Activated effector memory CD4-positive, alpha-beta T cell treated with anti-CD3 and anti-CD28 coated beads, Interleukin-2, amount 50 U/mL, for 16 hours (primary cell): ENCODE measurements at regions not wholly inside any gene's neighbourhood (a gene's known extent, or its start where the extent isn't known, plus 50 kb on each side); places are given as distances from the start of the nearest gene placed in this dataset.

Source experiments
- DNase-seq: peaks from one replicate; pipeline ENCODE4 v3.0.0-alpha.2; 2020

- no peak for DNase-seq
Measured at GRCh38 chr2:158006961-158007719, 94.5 kb upstream of the UPP2 start.

- no peak for DNase-seq
Measured at GRCh38 chr2:158004126-158004764, 97.4 kb upstream of the UPP2 start.

DNA sequence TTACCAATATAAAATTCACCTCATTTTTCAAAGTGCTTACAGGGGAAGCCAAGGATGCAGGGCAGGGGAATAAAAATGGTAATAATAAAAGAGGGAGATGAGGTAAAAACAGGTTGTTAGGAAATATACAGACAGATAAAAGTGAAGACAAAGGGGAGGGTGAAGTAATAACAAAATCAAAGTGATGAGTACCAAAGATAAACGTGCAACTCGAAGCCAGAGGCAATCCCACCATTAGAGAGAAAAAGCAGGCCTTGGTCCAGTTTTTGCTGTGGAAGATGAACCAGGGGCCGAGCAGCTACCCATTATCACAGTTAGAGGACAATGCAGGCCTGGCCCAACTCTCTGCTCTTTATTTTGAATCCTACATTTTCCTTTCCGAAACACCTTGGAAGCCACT lies 99.6 kb upstream of the UPP2 start:
- no peak for DNase-seq

GRCh38 chr2:157996799-157997198 lies 104.9 kb upstream of the UPP2 start:
- no peak for DNase-seq

DNA sequence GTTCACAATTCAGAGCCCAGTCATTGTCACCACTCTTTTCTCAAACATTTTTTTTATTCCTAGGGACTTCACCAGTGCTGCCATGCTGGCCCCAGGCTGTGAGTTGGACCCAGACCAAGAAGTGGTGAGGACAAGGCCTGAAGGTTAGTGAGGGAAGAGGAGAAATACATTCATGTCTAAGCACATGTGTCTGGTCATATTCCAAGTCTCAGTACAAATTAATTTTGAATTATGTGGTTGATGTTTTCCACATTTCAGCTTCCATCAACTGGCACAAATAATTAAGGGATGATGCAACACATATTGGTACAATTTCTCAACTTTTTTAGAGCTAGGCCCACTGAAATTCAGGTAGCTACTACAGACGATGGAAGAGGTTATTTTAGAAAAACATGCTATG lies 106.6 kb upstream of the UPP2 start:
- no peak for DNase-seq

DNA sequence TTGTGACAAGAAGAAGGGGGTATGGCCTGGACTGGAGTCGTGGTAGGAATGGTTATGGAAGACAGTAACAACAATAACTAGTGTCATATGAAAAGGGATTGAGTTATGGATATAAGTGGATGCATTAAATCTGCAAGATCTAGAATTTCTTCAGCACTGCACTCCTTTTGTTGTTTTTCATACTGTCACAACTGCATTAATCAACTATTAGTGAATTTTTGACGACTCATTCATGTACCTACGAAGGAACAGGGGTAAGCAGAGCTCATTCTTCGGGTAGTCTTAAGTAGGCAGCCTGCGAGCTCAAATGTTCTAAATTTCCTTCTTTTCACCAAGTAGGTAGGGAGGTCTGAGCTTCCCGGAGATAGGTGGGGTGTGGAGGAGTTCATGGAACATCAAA lies 109.7 kb upstream of the UPP2 start:
- no peak for DNase-seq

DNA sequence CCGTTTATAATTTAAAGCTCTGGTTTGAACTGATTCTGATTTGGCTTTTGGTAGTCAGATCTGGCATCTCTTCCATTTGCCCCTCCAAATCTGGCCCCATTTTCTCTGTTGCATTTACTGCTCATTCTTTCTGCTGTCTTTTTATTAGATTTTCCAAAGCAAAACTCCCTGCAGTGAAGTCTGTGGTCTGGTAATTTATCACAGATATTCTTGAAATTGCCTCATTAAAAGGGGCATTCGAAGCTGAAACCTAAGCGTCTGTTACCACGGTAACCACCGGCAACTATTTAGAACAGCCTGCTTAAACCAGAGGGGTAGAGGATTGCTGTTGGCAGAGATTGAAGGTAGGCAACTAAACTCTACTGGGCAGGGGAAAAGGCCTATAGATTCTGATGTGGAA lies 111.5 kb upstream of the UPP2 start:
- no peak for DNase-seq

DNA sequence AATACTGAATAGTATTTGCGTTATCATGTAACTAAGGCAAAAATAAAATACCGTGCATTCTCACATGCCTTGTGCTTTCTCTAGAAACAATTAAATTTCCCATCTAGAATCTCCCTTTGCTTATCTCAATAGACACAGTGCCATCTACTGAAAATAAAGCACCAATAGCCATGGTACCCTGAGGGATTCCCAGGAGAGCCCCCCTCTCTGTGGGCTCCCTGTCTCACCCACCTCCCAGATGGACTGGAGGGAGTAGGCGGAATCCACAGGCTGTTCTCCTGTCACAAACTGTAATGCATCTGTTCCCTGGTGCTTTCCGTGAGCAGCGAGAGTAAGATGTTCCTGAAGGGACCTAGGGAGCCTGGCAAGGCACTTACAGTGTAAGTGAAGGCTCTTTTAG lies 112.4 kb upstream of the UPP2 start:
- no peak for DNase-seq

DNA sequence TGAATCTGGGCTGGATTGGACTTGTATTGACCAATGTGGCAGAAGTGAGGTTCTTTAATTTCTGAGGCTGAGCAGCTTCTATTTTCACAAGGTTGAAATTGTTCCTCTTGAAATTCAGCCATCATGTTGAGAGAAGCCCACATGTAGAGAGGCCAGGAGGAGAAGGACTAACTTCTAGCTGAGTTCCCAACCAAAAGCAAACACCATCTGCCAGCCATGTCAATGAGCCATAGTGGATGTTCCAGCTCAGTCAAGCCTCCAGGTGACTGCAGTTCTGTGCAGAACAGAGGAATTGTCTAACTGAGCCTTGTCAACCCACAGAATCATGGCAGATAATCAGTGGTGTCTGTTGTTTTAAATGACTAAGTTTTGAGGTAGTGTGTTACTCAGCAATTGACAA lies 110.6 kb upstream of the ACVR1 start:
- no peak for DNase-seq

DNA sequence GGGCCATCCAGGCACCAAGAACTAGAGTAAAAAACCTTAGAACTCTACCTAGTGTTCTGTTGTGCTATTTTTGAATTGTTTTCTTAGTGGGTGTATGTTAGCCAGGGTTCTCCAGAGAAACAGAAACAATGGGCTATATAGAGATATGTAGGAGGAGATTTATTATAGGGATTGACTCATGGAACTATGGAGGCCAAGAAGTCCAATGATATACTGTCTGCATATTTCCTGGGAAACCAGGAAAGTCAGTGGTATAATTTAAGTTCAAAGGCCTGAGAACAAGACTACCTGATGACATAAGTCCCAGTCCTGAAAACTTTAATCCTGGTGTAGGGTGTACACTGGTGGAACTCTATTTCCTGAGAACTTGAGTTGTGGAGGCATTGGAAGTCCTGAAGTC lies 108.7 kb upstream of the ACVR1 start:
- no peak for DNase-seq

GRCh38 chr2:157980020-157980419 lies 103.9 kb upstream of the ACVR1 start:
- no peak for DNase-seq

- no peak for DNase-seq
Measured at GRCh38 chr2:157971702-157972101, 95.6 kb upstream of the ACVR1 start.

DNA sequence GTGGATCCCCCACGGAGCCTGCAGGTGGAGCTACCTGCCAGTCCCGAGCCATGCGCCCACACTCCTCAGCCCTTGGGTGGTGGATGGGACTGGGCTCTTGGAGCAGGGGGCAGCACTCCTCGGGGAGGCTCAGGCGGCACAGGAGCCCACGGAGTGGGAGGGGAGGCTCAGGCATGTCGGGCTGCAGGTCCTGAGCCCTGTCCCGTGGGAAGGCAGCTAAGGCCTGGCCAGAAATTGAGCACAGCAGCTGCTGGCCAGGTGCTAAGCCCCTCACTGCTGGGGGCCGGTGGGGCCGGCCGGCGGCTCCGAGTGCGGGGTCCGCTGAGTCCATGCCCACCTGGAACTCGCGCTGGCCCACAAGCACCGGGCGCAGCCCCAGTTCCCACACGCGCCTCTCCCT lies 91.7 kb upstream of the ACVR1 start:
- DNase-seq: no peak

GRCh38 chr2:157959249-157959648 lies 83.1 kb upstream of the ACVR1 start:
- no peak for DNase-seq

DNA sequence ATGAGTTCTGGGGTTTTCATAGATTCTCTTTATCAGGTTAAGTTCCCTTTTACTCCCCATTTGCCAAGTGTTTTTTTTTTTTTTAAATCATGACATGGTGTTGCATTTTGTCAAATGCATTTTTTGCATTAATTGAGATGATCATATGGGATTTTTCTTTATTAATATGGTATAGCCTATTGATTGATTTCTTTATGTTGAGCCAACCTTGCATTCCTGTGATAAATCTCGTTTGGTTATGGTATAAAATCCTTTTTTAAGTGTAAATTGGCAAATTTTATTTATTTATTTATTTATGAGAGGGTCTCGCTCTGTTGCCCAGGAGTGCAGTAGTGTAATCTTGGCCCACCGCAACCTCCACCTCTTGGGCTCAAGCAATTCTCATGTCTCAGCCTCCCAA lies 81.5 kb upstream of the ACVR1 start:
- no peak for DNase-seq

DNA sequence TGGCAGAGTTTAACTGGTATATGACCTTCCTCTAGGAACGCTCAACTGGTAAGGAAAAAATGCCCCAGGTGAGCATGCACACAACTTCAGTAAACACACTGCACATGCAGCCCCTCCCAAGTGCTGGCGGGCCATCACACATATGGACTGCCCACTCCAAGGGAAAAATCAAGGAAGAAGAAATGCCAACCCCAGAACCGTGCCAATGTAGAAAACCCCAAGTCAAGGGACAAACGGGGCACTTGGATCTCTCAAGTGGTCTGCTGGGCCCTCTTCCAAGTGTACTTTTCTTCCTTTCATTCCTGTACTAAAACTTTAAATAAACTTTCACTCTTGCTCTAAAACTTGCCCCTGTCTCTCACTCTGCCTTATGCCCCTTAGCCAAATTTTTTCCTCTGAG lies 76.4 kb upstream of the ACVR1 start:
- no peak for DNase-seq

DNA sequence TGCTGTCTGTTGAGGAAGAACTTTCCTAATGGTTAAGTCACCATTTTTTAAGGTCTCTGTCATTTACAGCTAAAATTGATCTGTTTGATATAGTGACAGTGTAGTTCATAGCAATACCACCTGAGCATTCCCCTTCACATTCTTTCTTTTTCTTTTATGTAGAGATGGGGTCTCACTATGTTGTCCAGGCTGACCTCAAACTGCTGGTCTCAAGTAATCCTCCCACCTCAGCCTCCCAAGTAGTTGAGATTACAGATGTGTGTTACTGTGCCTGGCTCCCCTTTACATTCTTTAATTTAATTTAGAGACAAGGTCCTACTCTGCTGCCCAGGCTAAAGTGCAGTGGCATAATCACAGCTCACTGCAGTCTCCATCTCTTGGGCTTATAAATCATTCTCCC lies 72.7 kb upstream of the ACVR1 start:
- no peak for DNase-seq

- no peak for DNase-seq
Measured at GRCh38 chr2:157946919-157947557, 70.9 kb upstream of the ACVR1 start.

DNA sequence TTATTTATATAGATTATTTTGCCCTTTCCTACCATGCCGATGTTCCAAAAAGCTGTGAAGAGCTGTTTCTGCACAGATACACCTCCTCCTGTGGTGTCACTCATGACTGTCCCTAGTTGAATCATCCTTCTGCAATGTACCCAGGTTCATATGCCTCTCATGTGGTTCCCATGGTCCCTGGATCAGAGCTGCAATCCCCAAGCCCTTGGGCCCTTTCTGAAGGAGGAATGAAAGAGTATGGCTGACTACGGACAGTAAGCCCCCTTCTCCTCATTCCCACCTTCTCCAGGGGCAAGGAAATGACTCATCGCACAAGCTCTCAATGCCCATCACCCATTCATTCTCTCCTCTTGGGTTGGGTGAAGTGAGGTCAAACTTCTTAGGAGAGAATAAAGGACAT lies 63.9 kb upstream of the ACVR1 start:
- no peak for DNase-seq

GRCh38 chr2:157938556-157938955 lies 62.4 kb upstream of the ACVR1 start:
- DNase-seq: no peak

DNA sequence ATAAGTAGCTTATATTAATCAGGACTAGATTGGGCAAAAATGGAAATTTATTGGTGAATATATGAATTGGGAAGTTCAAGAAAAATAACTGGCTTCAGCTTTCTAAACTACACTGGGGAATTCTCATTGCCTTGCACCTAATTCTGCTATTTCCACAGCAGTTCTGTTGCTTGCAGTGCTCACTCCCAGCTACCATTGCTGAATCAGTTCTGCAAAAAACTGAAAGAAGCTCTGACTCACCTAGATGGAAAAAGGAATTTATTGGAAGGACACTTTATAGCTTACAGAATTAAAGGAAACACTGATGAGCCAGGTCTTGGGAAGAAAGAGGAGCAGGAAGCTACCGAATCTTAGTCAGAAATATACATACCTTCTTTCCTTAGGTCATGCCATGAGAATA lies 60.3 kb upstream of the ACVR1 start:
- DNase-seq: no peak

- DNase-seq: no peak
Measured at GRCh38 chr2:157935378-157935906, 59.3 kb upstream of the ACVR1 start.

GRCh38 chr2:157934684-157935377 lies 58.7 kb upstream of the ACVR1 start:
- DNase-seq: no peak
